Duodenal mucosa (tissue), 2 donors: ENCODE measurements at regions not wholly inside any gene's neighbourhood (a gene's known extent, or its start where the extent isn't known, plus 50 kb on each side); places are given as distances from the start of the nearest gene placed in this dataset.
A peak's percentile ranks its signal among the peaks of the same experiment; 100 is the strongest.
"Not testable (repeated sequence)": the region's sequence is repeated elsewhere in the genome, so short reads cannot be mapped to it uniquely, and the experiment has no call there.

ENCODE experiments used
- H3K27ac ChIP-seq: one replicate; pipeline ENCODE4 v1.7.0; 2013; ENCODE audit warnings: low read depth, low read length
- H3K27me3 ChIP-seq, 2 donors: one replicate each; pipeline ENCODE4 v1.7.0; 2013; ENCODE audit warnings: low read length in 2 of 2, control low read depth in 1 of 2; ENCODE audit not compliant: insufficient read depth in 2 of 2, control insufficient read depth in 1 of 2
- H3K36me3 ChIP-seq, 2 donors: one replicate each; pipeline ENCODE4 v1.7.0; 2013; ENCODE audit warnings: low read length in 2 of 2, control low read depth in 1 of 2; ENCODE audit not compliant: insufficient read depth in 2 of 2, control insufficient read depth in 1 of 2
- H3K4me1 ChIP-seq, 2 donors: one replicate each; pipeline ENCODE4 v1.7.0; 2013; ENCODE audit warnings: low read length in 2 of 2, control low read depth in 1 of 2; ENCODE audit not compliant: insufficient read depth in 2 of 2, control insufficient read depth in 1 of 2
- H3K4me3 ChIP-seq, 2 donors: one replicate each; pipeline ENCODE4 v1.7.0; 2013; ENCODE audit warnings: low read length in 2 of 2, low read depth in 1 of 2
- H3K9ac ChIP-seq, 2 donors: one replicate each; pipeline ENCODE4 v1.7.0; 2013; ENCODE audit warnings: low read length in 2 of 2, low read depth in 1 of 2
- H3K9me3 ChIP-seq, 2 donors: one replicate each; pipeline ENCODE4 v1.7.0; 2013; ENCODE audit warnings: low read length in 2 of 2, control low read depth in 1 of 2; ENCODE audit not compliant: control insufficient read depth in 1 of 2

- H3K36me3 ChIP-seq, result no peaks in the 10 kb centered on the region
- no peak overlapping the region for H3K9ac ChIP-seq
- no peaks in the 10 kb centered on the region for H3K9me3 ChIP-seq
- no peak overlapping the region for H3K4me3 ChIP-seq
- no peaks in the 10 kb centered on the region for H3K27me3 ChIP-seq
- no peak overlapping the region for H3K27ac ChIP-seq
- H3K4me1 ChIP-seq, result no peaks in the 10 kb centered on the region
Measured at GRCh38 chr16:26985100-26986065, 81.3 kb upstream of the C16orf82 start.

- Histone ChIP-seq H3K27me3 (no peaks in the 10 kb centered on the region), H3K9me3 (no peaks in the 10 kb centered on the region), H3K4me1 (no peaks in the 10 kb centered on the region), H3K36me3 (no peaks in the 10 kb centered on the region), H3K27ac (peak overlapping the region; percentile 55), H3K4me3 (no peak overlapping the region), H3K9ac (no peak overlapping the region)
Measured at GRCh38 chr16:26987597-26988010, 79.1 kb upstream of the C16orf82 start.

- no peaks in the 10 kb centered on the region for H3K27me3 ChIP-seq
- no peaks in the 10 kb centered on the region for H3K36me3 ChIP-seq
- H3K4me3 ChIP-seq, result no peak overlapping the region
- H3K9ac ChIP-seq, result no peak overlapping the region
- H3K9me3 ChIP-seq, result no peaks in the 10 kb centered on the region
- no peaks in the 10 kb centered on the region for H3K4me1 ChIP-seq
- H3K27ac ChIP-seq, result peak overlapping the region; percentile 55
Measured at GRCh38 chr16:26988186-26988585, 78.5 kb upstream of the C16orf82 start.

GRCh38 chr16:26990384-26991120 is 76.2 kb upstream of the C16orf82 start:
- H3K4me3 ChIP-seq, H3K27ac ChIP-seq, H3K4me1 ChIP-seq, H3K36me3 ChIP-seq, H3K27me3 ChIP-seq, H3K9ac ChIP-seq, H3K9me3 ChIP-seq: not testable (repeated sequence)

GRCh38 chr16:26992666-26993349 is 73.9 kb upstream of the C16orf82 start:
- H3K27me3 ChIP-seq, result no peaks in the 10 kb centered on the region
- no peaks in the 10 kb centered on the region for H3K4me1 ChIP-seq
- H3K36me3 ChIP-seq, result no peaks in the 10 kb centered on the region
- H3K9me3 ChIP-seq, result peaks cover 0 to 3% of the 10 kb centered on the region in 2 donors
- no peak overlapping the region for H3K4me3 ChIP-seq
- no peak overlapping the region for H3K9ac ChIP-seq
- H3K27ac ChIP-seq, result no peak overlapping the region

- Histone ChIP-seq H3K4me1 (no peaks in the 10 kb centered on the region), H3K27me3 (no peaks in the 10 kb centered on the region), H3K4me3 (no peak overlapping the region), H3K9ac (no peak overlapping the region), H3K27ac (no peak overlapping the region), H3K9me3 (peaks cover 0 to 3% of the 10 kb centered on the region in 2 donors), H3K36me3 (no peaks in the 10 kb centered on the region)
Measured at GRCh38 chr16:26993511-26993910, 73.2 kb upstream of the C16orf82 start.

- Histone ChIP-seq H3K27me3 (no peaks in the 10 kb centered on the region), H3K4me3 (no peak overlapping the region), H3K9me3 (peaks cover 0 to 3% of the 10 kb centered on the region in 2 donors), H3K4me1 (no peaks in the 10 kb centered on the region), H3K9ac (no peak overlapping the region), H3K36me3 (no peaks in the 10 kb centered on the region), H3K27ac (no peak overlapping the region)
Measured at GRCh38 chr16:26993963-26994362, 72.8 kb upstream of the C16orf82 start.

GRCh38 chr16:26995522-26995921 is 71.2 kb upstream of the C16orf82 start:
- Histone ChIP-seq H3K27ac (no peak overlapping the region), H3K4me3 (no peak overlapping the region), H3K4me1 (no peaks in the 10 kb centered on the region), H3K36me3 (no peaks in the 10 kb centered on the region), H3K27me3 (no peaks in the 10 kb centered on the region), H3K9me3 (peaks cover 0 to 3% of the 10 kb centered on the region in 2 donors), H3K9ac (no peak overlapping the region)

- H3K9me3 ChIP-seq, result no peaks in the 10 kb centered on the region
- H3K4me3 ChIP-seq, result no peak overlapping the region
- H3K36me3 ChIP-seq, result no peaks in the 10 kb centered on the region
- no peaks in the 10 kb centered on the region for H3K4me1 ChIP-seq
- no peak overlapping the region for H3K9ac ChIP-seq
- H3K27ac ChIP-seq, result no peak overlapping the region
- no peaks in the 10 kb centered on the region for H3K27me3 ChIP-seq
Measured at GRCh38 chr16:27005386-27005785, 61.3 kb upstream of the C16orf82 start.
